ENCODE measurements at regions not wholly inside any gene's neighbourhood (a gene's known extent, or its start where the extent isn't known, plus 50 kb on each side); places are given as distances from the start of the nearest gene placed in this dataset.

DNA sequence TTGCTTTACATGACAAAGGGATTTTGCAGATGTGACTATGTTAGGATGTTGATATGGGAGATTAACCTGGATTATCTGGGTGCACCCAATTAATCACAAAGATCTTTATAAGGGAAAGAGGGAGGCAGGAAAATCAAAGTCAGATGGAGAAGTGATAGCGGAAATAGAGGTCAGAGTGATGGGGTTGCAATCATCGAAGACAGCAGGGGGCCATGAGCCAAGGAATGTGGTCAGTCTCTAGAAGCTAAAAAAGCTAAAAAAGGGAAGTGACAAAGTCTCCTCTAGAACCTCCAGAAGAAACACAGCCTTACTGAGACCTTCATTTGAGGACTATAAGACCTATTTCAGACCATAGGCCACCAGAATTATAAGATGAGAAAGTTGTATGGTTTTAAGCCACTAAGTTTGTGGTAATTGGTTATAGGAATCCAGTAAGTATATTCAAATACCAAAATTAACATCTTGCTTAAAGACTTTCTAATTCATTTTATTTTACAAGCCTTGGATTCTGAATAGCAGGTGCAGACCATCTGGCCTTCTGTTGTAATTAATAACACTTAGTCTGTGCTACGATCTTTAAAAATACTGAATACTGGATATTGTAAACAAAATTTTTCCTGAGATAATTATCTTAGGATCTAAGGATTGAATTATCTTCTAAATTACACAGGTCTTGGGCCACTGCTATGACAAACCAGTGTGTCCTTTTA is 493.4 kb upstream of the PCDH20 start:
- TF ChIP-seq EZH2phosphoT487 (IDR thresholded peaks at IDR 0.05; ENCODE audit: low read depth), result no peak
- TF ChIP-seq, protein P1, sequence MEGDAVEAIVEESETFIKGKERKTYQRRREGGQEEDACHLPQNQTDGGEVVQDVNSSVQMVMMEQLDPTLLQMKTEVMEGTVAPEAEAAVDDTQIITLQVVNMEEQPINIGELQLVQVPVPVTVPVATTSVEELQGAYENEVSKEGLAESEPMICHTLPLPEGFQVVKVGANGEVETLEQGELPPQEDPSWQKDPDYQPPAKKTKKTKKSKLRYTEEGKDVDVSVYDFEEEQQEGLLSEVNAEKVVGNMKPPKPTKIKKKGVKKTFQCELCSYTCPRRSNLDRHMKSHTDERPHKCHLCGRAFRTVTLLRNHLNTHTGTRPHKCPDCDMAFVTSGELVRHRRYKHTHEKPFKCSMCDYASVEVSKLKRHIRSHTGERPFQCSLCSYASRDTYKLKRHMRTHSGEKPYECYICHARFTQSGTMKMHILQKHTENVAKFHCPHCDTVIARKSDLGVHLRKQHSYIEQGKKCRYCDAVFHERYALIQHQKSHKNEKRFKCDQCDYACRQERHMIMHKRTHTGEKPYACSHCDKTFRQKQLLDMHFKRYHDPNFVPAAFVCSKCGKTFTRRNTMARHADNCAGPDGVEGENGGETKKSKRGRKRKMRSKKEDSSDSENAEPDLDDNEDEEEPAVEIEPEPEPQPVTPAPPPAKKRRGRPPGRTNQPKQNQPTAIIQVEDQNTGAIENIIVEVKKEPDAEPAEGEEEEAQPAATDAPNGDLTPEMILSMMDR (IDR thresholded peaks at IDR 0.05; ENCODE audit: low read depth, low read length), result no peak
- Histone ChIP-seq H2AFZ (ENCODE audit: low read depth, low read length) (no peak overlapping the region), H3K27ac (ENCODE audit: low read length) (no peak overlapping the region)

DNA sequence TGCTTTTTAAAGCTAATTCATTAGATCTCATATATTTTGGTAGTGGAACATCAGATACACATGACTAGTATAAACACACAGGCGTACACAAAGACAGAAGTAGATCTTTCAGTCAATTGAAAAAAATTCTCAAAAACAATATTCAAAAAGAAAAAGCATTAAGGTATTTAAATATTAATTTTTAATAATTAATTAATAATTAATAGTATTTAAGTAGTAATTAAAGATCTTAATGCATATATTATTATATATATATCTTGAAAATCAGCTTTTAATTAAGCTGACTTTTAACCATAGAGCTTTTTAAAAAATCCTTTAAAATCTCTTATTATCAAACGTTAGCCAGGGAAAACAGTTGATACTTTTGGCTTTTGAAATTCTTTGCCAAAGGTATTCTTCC is 489.4 kb upstream of the PCDH20 start:
- H3K4me3 ChIP-seq (ENCODE audit: low read length), result no peak overlapping the region
- TF ChIP-seq, protein P1 (IDR thresholded peaks at IDR 0.05; ENCODE audit: low read depth, low read length), result no peak
- TF ChIP-seq EZH2phosphoT487 (IDR thresholded peaks at IDR 0.05; ENCODE audit: low read depth), result no peak
- H3K27ac ChIP-seq (ENCODE audit: low read length), result no peak overlapping the region

More for the DNA sequence above, 493.4 kb upstream of the PCDH20 start:
- no peaks in the 10 kb centered on the region for H4K20me1 ChIP-seq (ENCODE audit: insufficient read depth, low read length)
- no peaks in the 10 kb centered on the region for H3K36me3 ChIP-seq (replicated peaks; ENCODE audit: low read depth, low read length)
- no peak overlapping the region for H3K4me3 ChIP-seq (ENCODE audit: low read length)
- no peaks in the 10 kb centered on the region for H3K79me2 ChIP-seq (ENCODE audit: low read length)
- H3K4me1 ChIP-seq (ENCODE audit: low read length), result no peaks in the 10 kb centered on the region
- H3K27me3 ChIP-seq (ENCODE audit: low read depth, low read length), result no peaks in the 10 kb centered on the region
- no peak overlapping the region for H3K9ac ChIP-seq (ENCODE audit: low read length)
- no peak overlapping the region for H3K4me2 ChIP-seq (ENCODE audit: low read length)
- H3K9me3 ChIP-seq (ENCODE audit: insufficient read depth, low read length), result no peaks in the 10 kb centered on the region

DNA sequence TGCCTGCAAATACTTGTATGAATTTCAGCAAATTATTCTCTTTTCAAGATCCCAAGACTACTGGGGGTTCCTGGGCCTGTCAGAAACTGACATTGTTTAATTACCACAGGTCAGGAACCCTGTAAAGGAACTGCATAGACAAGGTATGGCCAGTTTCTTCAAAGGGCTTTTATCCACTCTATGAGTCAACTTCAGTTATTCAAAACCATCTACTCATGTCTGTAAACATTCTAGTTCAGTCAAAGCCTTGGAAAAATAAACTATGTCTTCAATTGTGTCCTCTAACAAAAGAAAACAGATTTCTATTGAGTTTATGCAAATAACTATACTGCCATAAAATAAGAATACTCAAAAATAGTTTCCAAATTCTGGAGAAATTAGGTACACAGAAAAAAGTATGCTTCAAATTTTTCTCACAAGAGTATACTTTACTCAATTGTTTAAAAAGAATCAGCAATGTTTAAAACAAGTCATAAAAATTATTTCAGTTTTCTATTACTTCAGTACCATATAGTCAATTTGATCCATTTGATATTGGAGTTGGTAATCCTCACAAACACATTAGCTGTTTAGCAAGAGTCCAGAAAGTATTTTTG is 486.4 kb upstream of the PCDH20 start:
- Histone ChIP-seq H3K4me2 (ENCODE audit: low read length) (no peak overlapping the region), H2AFZ (ENCODE audit: low read depth, low read length) (no peak overlapping the region), H3K27ac (ENCODE audit: low read length) (no peak overlapping the region), H3K36me3 (replicated peaks; ENCODE audit: low read depth, low read length) (no peaks in the 10 kb centered on the region), H3K4me1 (ENCODE audit: low read length) (no peaks in the 10 kb centered on the region), H3K9ac (ENCODE audit: low read length) (no peak overlapping the region), H4K20me1 (ENCODE audit: insufficient read depth, low read length) (no peaks in the 10 kb centered on the region), H3K9me3 (ENCODE audit: insufficient read depth, low read length) (no peaks in the 10 kb centered on the region), H3K4me3 (ENCODE audit: low read length) (no peak overlapping the region), H3K79me2 (ENCODE audit: low read length) (no peaks in the 10 kb centered on the region), H3K27me3 (ENCODE audit: low read depth, low read length) (no peaks in the 10 kb centered on the region)
- no peak for TF ChIP-seq EZH2phosphoT487 (IDR thresholded peaks at IDR 0.05; ENCODE audit: low read depth)
- TF ChIP-seq, protein P1 (IDR thresholded peaks at IDR 0.05; ENCODE audit: low read depth, low read length), result no peak

More for the DNA sequence above, 489.4 kb upstream of the PCDH20 start:
- Histone ChIP-seq H3K4me1 (ENCODE audit: low read length) (no peaks in the 10 kb centered on the region), H3K27me3 (ENCODE audit: low read depth, low read length) (no peaks in the 10 kb centered on the region), H4K20me1 (ENCODE audit: insufficient read depth, low read length) (no peaks in the 10 kb centered on the region), H3K36me3 (replicated peaks; ENCODE audit: low read depth, low read length) (no peaks in the 10 kb centered on the region), H3K4me2 (ENCODE audit: low read length) (no peak overlapping the region), H3K9ac (ENCODE audit: low read length) (no peak overlapping the region), H3K9me3 (ENCODE audit: insufficient read depth, low read length) (no peaks in the 10 kb centered on the region), H2AFZ (ENCODE audit: low read depth, low read length) (no peak overlapping the region), H3K79me2 (ENCODE audit: low read length) (no peaks in the 10 kb centered on the region)

DNA sequence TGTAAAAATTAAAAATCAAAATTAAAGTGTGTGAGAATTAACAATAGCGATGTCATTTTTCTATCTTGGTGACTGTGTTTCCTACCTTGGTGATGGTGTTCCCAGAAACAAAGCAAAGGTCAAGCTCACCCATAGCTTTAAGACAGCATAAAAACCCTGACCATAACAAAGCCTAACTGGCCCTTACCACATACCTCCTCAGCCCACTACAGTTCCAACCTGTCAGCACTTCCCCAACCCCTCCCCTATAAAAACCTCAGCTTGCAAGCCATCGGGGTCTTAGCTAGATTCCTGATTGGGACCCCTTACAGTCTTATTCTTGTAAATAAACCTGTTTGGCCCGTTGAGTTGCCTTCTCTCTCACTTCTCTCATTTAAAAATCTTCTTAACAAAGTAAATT is 484.4 kb upstream of the PCDH20 start:
- H3K4me3 ChIP-seq (ENCODE audit: low read length), result no peak overlapping the region
- no peak overlapping the region for H2AFZ ChIP-seq (ENCODE audit: low read depth, low read length)
- H3K9ac ChIP-seq (ENCODE audit: low read length), result no peak overlapping the region
- TF ChIP-seq, protein P1 (IDR thresholded peaks at IDR 0.05; ENCODE audit: low read depth, low read length), result no peak
- no peak for TF ChIP-seq EZH2phosphoT487 (IDR thresholded peaks at IDR 0.05; ENCODE audit: low read depth)
- no peak overlapping the region for H3K27ac ChIP-seq (ENCODE audit: low read length)
- H3K9me3 ChIP-seq (ENCODE audit: insufficient read depth, low read length), result no peaks in the 10 kb centered on the region
- H3K79me2 ChIP-seq (ENCODE audit: low read length), result no peaks in the 10 kb centered on the region
- H3K4me1 ChIP-seq (ENCODE audit: low read length), result no peaks in the 10 kb centered on the region
- H3K36me3 ChIP-seq (replicated peaks; ENCODE audit: low read depth, low read length), result no peaks in the 10 kb centered on the region
- no peak overlapping the region for H3K4me2 ChIP-seq (ENCODE audit: low read length)
- H4K20me1 ChIP-seq (ENCODE audit: insufficient read depth, low read length), result no peaks in the 10 kb centered on the region
- H3K27me3 ChIP-seq (ENCODE audit: low read depth, low read length), result no peaks in the 10 kb centered on the region
